ENCODE measurements at regions not wholly inside any gene's neighbourhood (a gene's known extent, or its start where the extent isn't known, plus 50 kb on each side); places are given as distances from the start of the nearest gene placed in this dataset.

- Histone ChIP-seq H3K4me3 (ENCODE audit: insufficient read depth, low read depth, low read length) (no peak overlapping the region), H3K9me3 (ENCODE audit: control insufficient read depth, insufficient read depth, low read length) (peaks cover 18% of the 10 kb centered on the region), H3K4ac (ENCODE audit: low read depth, low read length) (no peak overlapping the region), H2BK5ac (ENCODE audit: low read depth, low read length, poor library complexity, severe bottlenecking) (no peak overlapping the region), H4K8ac (ENCODE audit: low read depth in 2 of 2, low read length in 2 of 2) (no peak overlapping the region), H2AK9ac (replicated peaks; ENCODE audit: low read depth, low read length, poor library complexity) (no peak overlapping the region), H3K79me1 (ENCODE audit: low read depth in 1 of 2, low read length in 2 of 2) (no peaks in the 10 kb centered on the region), H4K20me1 (ENCODE audit: insufficient read depth, low read length) (no peaks in the 10 kb centered on the region), H3K23ac (ENCODE audit: low read depth, low read length) (no peak overlapping the region), H2AFZ (replicated peaks; ENCODE audit: low read length, poor library complexity) (no peak overlapping the region), H3K4me2 (ENCODE audit: low read depth, low read length) (no peak overlapping the region), H4K5ac (ENCODE audit: low read depth, low read length) (no peak overlapping the region), H2BK15ac (ENCODE audit: low read depth, low read length) (no peak overlapping the region), H2AK5ac (ENCODE audit: low read depth, low read length) (no peak overlapping the region), H4K91ac (ENCODE audit: insufficient read depth, low read depth, low read length) (no peak overlapping the region), H3K9ac (ENCODE audit: low read depth, low read length) (no peak overlapping the region), H3K4me1 (ENCODE audit: control insufficient read depth, insufficient read depth, low read length) (no peaks in the 10 kb centered on the region), H3K56ac (ENCODE audit: extremely low read depth, insufficient read depth, low read length) (no peak overlapping the region), H2BK20ac (ENCODE audit: low read depth, low read length) (no peak overlapping the region), H3K14ac (replicated peaks; ENCODE audit: low read depth, low read length) (no peak overlapping the region), H2BK120ac (ENCODE audit: low read depth, low read length) (no peak overlapping the region), H3K9me1 (ENCODE audit: insufficient read depth, low read length) (no peaks in the 10 kb centered on the region), H3K27ac (ENCODE audit: insufficient read depth, low read length) (no peak overlapping the region), H3K18ac (ENCODE audit: low read depth, low read length) (no peak overlapping the region), H3K36me3 (ENCODE audit: control insufficient read depth, insufficient read depth, low read length) (no peaks in the 10 kb centered on the region), H3K27me3 (ENCODE audit: control insufficient read depth, insufficient read depth, low read length) (no peaks in the 10 kb centered on the region)
- no peak for DNase-seq
- intact Hi-C loops (cut with micrococcal nuclease) (no loop called here), dilution Hi-C loops (cut with HindIII; ENCODE audit: low sequenced_read_pairs, unreplicated experiment) (no loop called here), in situ Hi-C loops (cut with MboI; ENCODE audit: low sequenced_read_pairs) (no loop called here)
- no peak for ATAC-seq (ENCODE audit: low read depth)
- ChIA-PET POLR2A (ENCODE audit: unreplicated experiment) (no interaction called here), CTCF (no interaction called here)
- WGBS, 2 experiments (ENCODE audit: extremely low coverage in 2 of 2, insufficient read length in 1 of 2), result no CpG with 5 or more reads among the region's 1 CpG
- BruUV-seq (replicated peaks), result no TSS peak
- no peak for TF ChIP-seq FOS (IDR thresholded peaks at IDR 0.05; ENCODE audit: low read depth, low read length)
- 0 out of 2 replicates have a peak, but pooled peaks have one; percentile 37 for TF ChIP-seq CEBPB (IDR thresholded peaks at IDR 0.05; ENCODE audit: low read depth, low read length)
Measured at GRCh38 chr7:109131141-109131540, 561.5 kb downstream of the DNAJB9 start.
